C4-2B (cell line): ENCODE measurements at regions not wholly inside any gene's neighbourhood (a gene's known extent, or its start where the extent isn't known, plus 50 kb on each side); places are given as distances from the start of the nearest gene placed in this dataset.

Source experiments
- H3K27ac ChIP-seq: fragments of 450-650 bp; 2 replicates; pipeline ENCODE4 v1.5.1; 2017
- ZFX ChIP-seq: fragments of 450-650 bp; IDR thresholded peaks from 2 replicates; pipeline ENCODE4 v1.6.1; 2017
- TF ChIP-seq, protein P1 (sequence below): fragments of 450-650 bp; conservative IDR thresholded peaks from 2 replicates; pipeline ENCODE4 v1.5.1; 2017; ENCODE audit warnings: mild to moderate bottlenecking

DNA sequence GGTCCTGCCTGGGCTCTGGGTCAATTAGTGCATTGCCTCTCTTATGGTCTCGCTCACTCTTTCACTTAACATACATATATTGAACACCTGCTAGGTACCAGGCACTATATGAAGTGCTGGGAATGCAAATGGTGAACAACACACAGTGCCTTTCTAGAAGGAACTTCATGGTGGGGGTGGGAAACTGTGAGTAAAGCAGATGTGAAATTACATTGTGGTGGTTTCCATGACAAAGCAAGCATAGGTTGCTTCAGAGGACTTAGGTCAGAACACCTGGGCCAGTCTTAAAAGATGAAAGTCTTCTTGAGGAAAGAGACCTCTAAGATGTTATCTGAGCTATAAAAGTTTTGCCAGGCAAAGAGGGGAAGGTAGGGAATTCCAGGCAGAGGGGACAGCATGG, 231.3 kb downstream of the BUD13 start:
- TF ChIP-seq, protein P1, sequence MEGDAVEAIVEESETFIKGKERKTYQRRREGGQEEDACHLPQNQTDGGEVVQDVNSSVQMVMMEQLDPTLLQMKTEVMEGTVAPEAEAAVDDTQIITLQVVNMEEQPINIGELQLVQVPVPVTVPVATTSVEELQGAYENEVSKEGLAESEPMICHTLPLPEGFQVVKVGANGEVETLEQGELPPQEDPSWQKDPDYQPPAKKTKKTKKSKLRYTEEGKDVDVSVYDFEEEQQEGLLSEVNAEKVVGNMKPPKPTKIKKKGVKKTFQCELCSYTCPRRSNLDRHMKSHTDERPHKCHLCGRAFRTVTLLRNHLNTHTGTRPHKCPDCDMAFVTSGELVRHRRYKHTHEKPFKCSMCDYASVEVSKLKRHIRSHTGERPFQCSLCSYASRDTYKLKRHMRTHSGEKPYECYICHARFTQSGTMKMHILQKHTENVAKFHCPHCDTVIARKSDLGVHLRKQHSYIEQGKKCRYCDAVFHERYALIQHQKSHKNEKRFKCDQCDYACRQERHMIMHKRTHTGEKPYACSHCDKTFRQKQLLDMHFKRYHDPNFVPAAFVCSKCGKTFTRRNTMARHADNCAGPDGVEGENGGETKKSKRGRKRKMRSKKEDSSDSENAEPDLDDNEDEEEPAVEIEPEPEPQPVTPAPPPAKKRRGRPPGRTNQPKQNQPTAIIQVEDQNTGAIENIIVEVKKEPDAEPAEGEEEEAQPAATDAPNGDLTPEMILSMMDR: no peak
- no peak for TF ChIP-seq ZFX
- H3K27ac ChIP-seq: no peak overlapping the region

DNA sequence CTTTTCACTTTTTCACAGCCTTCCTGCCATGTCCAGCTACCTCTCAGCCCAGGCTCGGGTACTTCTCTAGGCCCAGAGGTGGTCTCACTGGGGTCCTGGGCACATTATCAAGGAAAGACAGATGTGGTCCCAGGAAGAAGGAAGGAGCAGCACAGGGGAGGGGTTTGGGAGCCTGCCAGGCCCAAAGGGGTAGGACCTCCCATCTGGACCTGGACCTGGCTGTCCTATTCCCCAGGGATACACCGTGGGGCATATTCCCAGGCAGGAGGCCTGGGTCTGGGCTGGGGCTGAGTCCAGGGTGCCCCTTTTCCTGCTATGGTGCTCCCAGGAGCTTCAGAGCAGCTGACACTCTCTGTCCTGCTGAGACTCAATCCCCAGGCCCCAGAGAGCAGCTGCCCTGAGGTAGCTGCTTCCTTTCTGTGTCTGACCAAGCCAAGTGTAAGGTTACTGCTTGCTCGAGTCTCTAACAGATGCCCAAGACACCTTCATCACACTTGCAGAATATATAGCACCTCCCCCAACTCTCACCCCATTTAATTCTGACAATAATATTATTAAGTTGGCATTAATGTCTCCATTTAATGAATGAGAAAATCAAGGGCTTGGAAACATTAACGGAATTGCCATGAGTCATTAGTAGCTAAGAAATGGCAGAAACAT, 232.0 kb downstream of the BUD13 start:
- no peak overlapping the region for H3K27ac ChIP-seq
- TF ChIP-seq, protein P1: no peak
- TF ChIP-seq ZFX: no peak

DNA sequence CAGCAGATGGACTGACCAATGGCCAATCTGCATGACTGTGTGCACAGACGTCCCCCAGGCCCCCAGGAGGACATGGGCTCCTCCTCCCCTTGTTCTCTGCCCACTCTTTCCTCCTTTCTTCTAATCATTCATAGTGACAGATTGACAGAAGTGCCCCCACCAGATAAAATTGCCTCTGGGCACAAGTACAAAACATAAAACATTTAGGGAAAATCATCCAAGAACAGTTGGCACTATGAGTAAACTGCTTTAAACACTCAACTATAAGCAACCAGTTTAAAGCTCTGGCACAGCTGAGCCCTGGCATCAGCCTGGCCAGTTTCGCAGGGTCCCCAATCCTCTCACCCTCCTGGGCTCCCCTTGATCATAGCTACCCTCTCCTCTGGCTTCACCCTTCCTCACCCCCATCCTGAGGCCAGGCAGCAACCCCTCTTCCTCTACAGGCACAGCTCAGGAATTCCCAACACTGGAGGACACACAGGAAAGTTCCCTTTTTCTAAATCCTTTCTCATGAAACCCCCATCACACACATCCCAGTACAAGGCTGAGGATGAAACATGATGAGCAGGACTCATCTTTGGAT, 232.9 kb downstream of the BUD13 start:
- TF ChIP-seq, protein P1: no peak
- no peak for TF ChIP-seq ZFX
- no peak overlapping the region for H3K27ac ChIP-seq

DNA sequence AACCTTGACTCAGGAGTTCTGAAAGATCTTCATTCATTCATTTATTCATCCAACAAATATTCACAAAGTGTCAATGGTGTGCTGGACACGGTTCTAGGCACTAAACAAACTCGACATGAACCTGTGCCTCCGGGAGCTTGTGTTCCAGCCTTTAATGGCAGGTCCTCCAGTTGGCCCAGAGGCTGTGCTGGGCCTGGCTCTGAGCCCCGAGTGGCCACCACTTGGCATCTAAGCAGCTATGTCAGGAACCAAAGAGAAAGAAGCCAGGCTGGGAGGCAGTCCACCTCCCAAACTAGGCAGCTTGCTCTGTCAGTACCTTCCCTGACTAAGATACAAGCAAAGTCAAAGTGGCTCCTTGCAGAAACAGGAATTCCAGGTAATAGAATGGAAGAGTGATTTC, 233.6 kb downstream of the BUD13 start:
- no peak for TF ChIP-seq ZFX
- TF ChIP-seq, protein P1: no peak
- no peak overlapping the region for H3K27ac ChIP-seq

DNA sequence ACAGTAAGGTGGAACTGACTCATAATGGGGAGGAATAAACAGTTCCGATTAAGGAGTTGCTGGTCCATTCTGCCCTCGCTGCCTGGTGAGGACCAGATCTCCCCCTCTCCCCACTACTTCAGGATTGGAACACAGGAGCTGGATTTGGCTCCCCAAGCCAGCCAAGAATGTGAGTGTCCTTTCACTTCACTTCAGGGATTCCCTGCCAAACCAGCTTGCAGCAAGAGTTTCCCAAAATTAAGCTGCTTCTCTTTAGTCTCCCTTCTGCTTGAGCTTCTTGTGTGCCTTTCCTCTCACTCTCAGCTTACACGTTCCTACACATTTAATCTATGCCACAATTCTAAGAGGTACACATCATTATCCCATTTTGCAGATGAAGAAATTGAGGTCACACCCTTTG, 234.1 kb downstream of the BUD13 start:
- H3K27ac ChIP-seq: no peak overlapping the region
- TF ChIP-seq, protein P1: no peak
- no peak for TF ChIP-seq ZFX

DNA sequence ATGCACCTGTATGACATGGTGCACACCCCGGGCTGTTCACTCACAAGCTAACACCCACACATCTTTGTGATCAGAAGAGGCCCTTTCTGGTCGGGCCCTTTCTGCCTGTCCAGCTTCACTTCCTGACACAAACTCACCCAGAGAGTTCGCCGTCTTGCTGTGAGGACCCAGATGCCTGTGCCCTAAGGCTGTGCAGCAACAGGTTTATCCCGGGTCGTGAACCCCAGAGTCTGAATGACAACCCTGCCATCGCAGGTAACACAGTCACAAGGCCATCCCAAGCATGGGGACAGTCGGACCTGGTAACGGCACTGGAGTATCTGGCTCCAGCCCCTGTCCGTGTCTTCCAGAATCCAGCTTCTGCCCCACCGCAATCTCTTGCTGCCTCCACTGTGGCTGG, 235.1 kb downstream of the BUD13 start:
- no peak for TF ChIP-seq ZFX
- TF ChIP-seq, protein P1: no peak
- H3K27ac ChIP-seq: no peak overlapping the region

DNA sequence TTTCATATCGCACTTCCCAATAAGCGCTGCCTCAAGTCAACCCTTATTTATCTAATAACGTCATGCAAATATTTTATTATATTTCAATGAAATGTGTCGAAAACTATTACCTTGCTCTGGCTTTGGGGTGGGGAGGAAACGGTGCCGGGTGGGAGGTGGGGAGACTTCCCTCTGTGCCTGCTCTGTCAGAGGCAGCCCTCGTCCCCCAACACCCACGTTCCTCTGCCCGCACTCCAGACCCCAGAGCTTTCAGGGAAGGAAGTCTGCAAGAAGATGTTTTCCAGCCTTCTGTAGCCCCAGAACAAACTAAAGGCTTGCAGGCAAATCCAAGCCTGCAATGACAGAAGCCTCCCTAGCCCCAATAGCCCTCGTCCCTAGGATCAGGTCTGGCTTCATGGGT, 235.7 kb downstream of the BUD13 start:
- no peak overlapping the region for H3K27ac ChIP-seq
- TF ChIP-seq, protein P1: no peak
- TF ChIP-seq ZFX: no peak
